Trophoblast cell (in vitro differentiated cells and primary cell): ENCODE measurements at regions not wholly inside any gene's neighbourhood (a gene's known extent, or its start where the extent isn't known, plus 50 kb on each side); places are given as distances from the start of the nearest gene placed in this dataset.

ENCODE experiments used
- DNase-seq, 2 donors: peaks; one replicate each; pipeline ENCODE4 v3.0.0-alpha.2; 2016
- H2AFZ ChIP-seq: 2 replicates; pipeline ENCODE4 v1.6.1; 2013; ENCODE audit warnings: low read length, moderate library complexity, mild to moderate bottlenecking; ENCODE audit not compliant: insufficient read depth, poor library complexity
- H2AK5ac ChIP-seq: 2 replicates; pipeline ENCODE4 v1.6.1; 2013; ENCODE audit warnings: mild to moderate bottlenecking, low read length
- H2BK120ac ChIP-seq: 2 replicates; pipeline ENCODE4 v1.6.1; 2013; ENCODE audit warnings: low read length, mild to moderate bottlenecking, moderate library complexity; ENCODE audit not compliant: insufficient read depth, poor library complexity
- H2BK12ac ChIP-seq: 2 replicates; pipeline ENCODE4 v1.6.1; 2013; ENCODE audit warnings: mild to moderate bottlenecking, low read length, moderate library complexity
- H2BK5ac ChIP-seq: 2 replicates; pipeline ENCODE4 v1.6.1; 2013; ENCODE audit warnings: low read length, low read depth, moderate library complexity, mild to moderate bottlenecking; ENCODE audit not compliant: poor library complexity
- H3K14ac ChIP-seq: 2 replicates; pipeline ENCODE4 v1.6.1; 2013; ENCODE audit warnings: mild to moderate bottlenecking, low read length
- H3K18ac ChIP-seq: 2 replicates; pipeline ENCODE4 v1.6.1; 2013; ENCODE audit warnings: mild to moderate bottlenecking, low read length
- H3K23ac ChIP-seq: 2 replicates; pipeline ENCODE4 v1.6.1; 2013; ENCODE audit warnings: low read length
- H3K27ac ChIP-seq: 2 replicates; pipeline ENCODE4 v1.5.1; 2013; ENCODE audit warnings: low read depth, mild to moderate bottlenecking, inconsistent platforms, low read length, moderate library complexity
- H3K27me3 ChIP-seq: 2 replicates; pipeline ENCODE4 v1.6.1; 2013; ENCODE audit warnings: inconsistent platforms, mild to moderate bottlenecking, low read length, moderate library complexity; ENCODE audit not compliant: insufficient read depth
- H3K36me3 ChIP-seq, 2 experiments: 1 replicate in 1 of 2; 2 replicates in 1 of 2; pipeline ENCODE4 v1.6.1; 2013; ENCODE audit warnings: low read length in 2 of 2, mild to moderate bottlenecking in 2 of 2, moderate library complexity in 1 of 2; ENCODE audit not compliant: insufficient read depth in 2 of 2, control insufficient read depth in 1 of 2
- H3K4ac ChIP-seq: 2 replicates; pipeline ENCODE4 v1.6.1; 2013; ENCODE audit warnings: low read depth, mild to moderate bottlenecking, low read length, moderate library complexity
- H3K4me1 ChIP-seq, 2 experiments: 1 replicate in 1 of 2; 2 replicates in 1 of 2; pipeline ENCODE4 v1.6.1; 2013; ENCODE audit warnings: low read length in 2 of 2, mild to moderate bottlenecking in 2 of 2, moderate library complexity in 1 of 2; ENCODE audit not compliant: insufficient read depth in 2 of 2, control insufficient read depth in 1 of 2
- H3K4me2 ChIP-seq: 2 replicates; pipeline ENCODE4 v1.6.1; 2013; ENCODE audit warnings: inconsistent platforms, mild to moderate bottlenecking, low read length, moderate library complexity
- H3K4me3 ChIP-seq: 2 replicates; pipeline ENCODE4 v1.5.1; 2013; ENCODE audit warnings: mild to moderate bottlenecking, low read depth, low read length, inconsistent platforms
- H3K79me1 ChIP-seq: one replicate; pipeline ENCODE4 v1.6.1; 2013; ENCODE audit warnings: low read length
- H3K79me2 ChIP-seq: 2 replicates; pipeline ENCODE4 v1.6.1; 2013; ENCODE audit warnings: low read length, mild to moderate bottlenecking; ENCODE audit not compliant: control insufficient read depth, insufficient read depth, poor library complexity
- H3K9ac ChIP-seq: 2 replicates; pipeline ENCODE4 v1.6.1; 2013; ENCODE audit warnings: mild to moderate bottlenecking, low read length
- H3K9me3 ChIP-seq: 2 replicates; pipeline ENCODE4 v1.6.1; 2013; ENCODE audit warnings: low read depth, mild to moderate bottlenecking, control low read depth, inconsistent platforms, low read length; ENCODE audit not compliant: insufficient read depth
- H4K12ac ChIP-seq: 2 replicates; pipeline ENCODE4 v1.6.1; 2013; ENCODE audit warnings: low read depth, mild to moderate bottlenecking, low read length, moderate library complexity
- H4K8ac ChIP-seq: 2 replicates; pipeline ENCODE4 v1.6.1; 2013; ENCODE audit warnings: low read depth, mild to moderate bottlenecking, low read length, moderate library complexity
- H4K91ac ChIP-seq: one replicate; pipeline ENCODE4 v1.6.1; 2013; ENCODE audit warnings: low read depth, mild to moderate bottlenecking, low read length, moderate library complexity
- WGBS: extraction: QIAGEN DNeasy Blood & Tissue Kit; methylation state at CpG from one replicate; pipeline ENCODE4 v1.1.7; 2013; ENCODE audit warnings: missing lambda C conversion rate; ENCODE audit not compliant: insufficient read length, insufficient coverage; ENCODE audit errors: extremely low coverage; 5-methylcytosine and 5-hydroxymethylcytosine counted together

DNA sequence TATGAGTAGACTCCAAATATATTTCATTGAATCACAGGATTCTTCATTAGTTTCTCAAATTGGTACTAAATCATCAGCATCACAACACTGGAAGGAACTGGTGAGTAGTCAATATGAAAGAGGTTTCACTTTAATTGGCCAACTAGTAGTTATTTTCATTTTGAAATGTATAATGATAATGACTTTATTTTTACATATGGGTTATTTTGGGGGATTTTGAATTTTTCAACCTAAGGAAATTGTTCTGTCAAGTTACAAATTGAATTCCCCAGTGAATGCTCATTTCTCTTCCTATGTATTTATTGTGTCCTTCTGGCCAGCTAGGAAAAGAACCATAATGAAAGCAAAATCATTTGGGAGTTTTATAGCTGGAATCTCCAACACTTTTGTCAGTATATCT is 174.2 kb upstream of the ATP2B1 start:
- H3K14ac ChIP-seq: no peak overlapping the region
- H2AK5ac ChIP-seq: no peak overlapping the region
- H2BK12ac ChIP-seq: no peak overlapping the region
- H2BK120ac ChIP-seq: no peak overlapping the region
- H3K4me1 ChIP-seq: no peaks in the 10 kb centered on the region
- H3K36me3 ChIP-seq: no peaks in the 10 kb centered on the region
- no peak for DNase-seq
- H3K9ac ChIP-seq: no peak overlapping the region
- no peaks in the 10 kb centered on the region for H3K9me3 ChIP-seq
- H4K8ac ChIP-seq: no peak overlapping the region
- H3K27ac ChIP-seq: no peak overlapping the region
- no peak overlapping the region for H4K12ac ChIP-seq
- no peak overlapping the region for H2AFZ ChIP-seq
- no peak overlapping the region for H3K4ac ChIP-seq
- no peaks in the 10 kb centered on the region for H3K27me3 ChIP-seq
- no peak overlapping the region for H3K18ac ChIP-seq
- no peak overlapping the region for H3K4me2 ChIP-seq
- no peaks in the 10 kb centered on the region for H3K79me2 ChIP-seq
- no peak overlapping the region for H3K23ac ChIP-seq
- H3K79me1 ChIP-seq: no peaks in the 10 kb centered on the region
- H3K4me3 ChIP-seq: no peak overlapping the region
- no peak overlapping the region for H4K91ac ChIP-seq
- no peak overlapping the region for H2BK5ac ChIP-seq

DNA sequence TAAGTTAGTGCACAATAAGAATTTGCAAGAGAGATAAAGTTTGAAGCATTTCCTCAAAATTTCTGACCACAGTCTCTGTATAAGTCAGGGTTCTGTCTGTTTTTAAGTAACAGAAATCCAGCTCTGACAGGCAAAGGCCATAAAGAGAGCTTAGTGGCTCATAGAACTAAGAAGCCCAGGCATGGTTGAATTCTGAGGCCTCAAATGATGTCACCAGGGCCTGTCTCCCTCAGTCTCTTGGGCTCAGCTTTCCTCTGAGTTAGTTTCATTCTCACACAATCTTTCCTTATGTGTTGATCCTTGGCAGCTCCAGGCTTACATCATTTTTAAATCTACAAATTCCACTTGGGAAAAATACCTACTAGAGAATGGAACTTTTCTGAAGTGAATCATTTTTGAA is 173.4 kb upstream of the ATP2B1 start:
- Histone ChIP-seq H2BK5ac (no peak overlapping the region), H3K14ac (no peak overlapping the region), H3K36me3 (no peaks in the 10 kb centered on the region), H3K23ac (no peak overlapping the region), H2AK5ac (no peak overlapping the region), H3K27me3 (no peaks in the 10 kb centered on the region), H3K79me2 (no peaks in the 10 kb centered on the region), H3K18ac (no peak overlapping the region), H3K9ac (no peak overlapping the region), H3K4me1 (no peaks in the 10 kb centered on the region), H4K12ac (no peak overlapping the region), H4K8ac (no peak overlapping the region), H2BK120ac (no peak overlapping the region), H2BK12ac (no peak overlapping the region), H3K4ac (no peak overlapping the region), H3K4me2 (no peak overlapping the region), H3K27ac (no peak overlapping the region), H3K79me1 (no peaks in the 10 kb centered on the region), H2AFZ (no peak overlapping the region), H3K9me3 (no peaks in the 10 kb centered on the region), H3K4me3 (no peak overlapping the region), H4K91ac (no peak overlapping the region)
- no peak for DNase-seq

DNA sequence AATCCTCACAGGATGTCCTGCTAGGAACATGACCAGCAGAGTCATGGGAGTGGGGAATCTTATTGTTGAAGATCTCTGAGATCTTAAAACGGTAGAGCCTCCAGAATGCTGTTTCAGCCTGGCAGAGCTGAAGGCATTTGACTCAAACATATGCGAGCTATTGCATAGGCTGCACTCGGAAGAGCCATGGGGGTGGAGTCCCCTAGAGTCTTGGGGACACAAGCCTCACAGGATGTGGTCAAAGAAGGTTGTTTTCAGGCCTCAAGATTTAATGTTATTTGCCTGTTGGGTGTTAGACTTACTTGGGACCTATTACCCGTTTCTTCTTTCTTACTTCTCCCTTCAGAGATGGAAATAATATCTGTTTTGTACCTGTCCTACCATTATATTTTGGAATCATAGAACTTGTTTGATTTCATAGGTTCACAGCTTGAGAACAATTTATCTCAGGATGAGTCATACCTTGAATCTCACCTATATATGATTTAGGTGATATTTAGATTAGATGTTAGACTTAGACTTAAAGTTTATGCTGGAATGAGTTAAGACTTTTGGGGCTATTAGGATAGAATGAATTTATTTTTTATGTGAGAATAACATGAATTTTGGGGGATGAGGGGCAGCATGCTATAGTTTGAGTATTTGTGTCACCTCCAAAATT is 172.2 kb upstream of the ATP2B1 start:
- H3K9ac ChIP-seq: no peak overlapping the region
- H2BK5ac ChIP-seq: peak overlapping the region; percentile 59
- DNase-seq: no peak
- H4K91ac ChIP-seq: no peak overlapping the region
- H3K4me3 ChIP-seq: no peak overlapping the region
- no peak overlapping the region for H3K4ac ChIP-seq
- H4K8ac ChIP-seq: no peak overlapping the region
- H2AFZ ChIP-seq: no peak overlapping the region
- H2AK5ac ChIP-seq: no peak overlapping the region
- H3K36me3 ChIP-seq: no peaks in the 10 kb centered on the region
- H3K18ac ChIP-seq: no peak overlapping the region
- no peak overlapping the region for H3K27ac ChIP-seq
- no peak overlapping the region for H3K23ac ChIP-seq
- no peaks in the 10 kb centered on the region for H3K9me3 ChIP-seq
- WGBS: no CpG with 5 or more reads among the region's 4 CpGs
- no peaks in the 10 kb centered on the region for H3K27me3 ChIP-seq
- H3K14ac ChIP-seq: no peak overlapping the region
- no peak overlapping the region for H2BK120ac ChIP-seq
- no peak overlapping the region for H2BK12ac ChIP-seq
- H3K79me1 ChIP-seq: no peaks in the 10 kb centered on the region
- H3K79me2 ChIP-seq: no peaks in the 10 kb centered on the region
- H3K4me2 ChIP-seq: no peak overlapping the region
- H4K12ac ChIP-seq: no peak overlapping the region
- H3K4me1 ChIP-seq: no peaks in the 10 kb centered on the region

DNA sequence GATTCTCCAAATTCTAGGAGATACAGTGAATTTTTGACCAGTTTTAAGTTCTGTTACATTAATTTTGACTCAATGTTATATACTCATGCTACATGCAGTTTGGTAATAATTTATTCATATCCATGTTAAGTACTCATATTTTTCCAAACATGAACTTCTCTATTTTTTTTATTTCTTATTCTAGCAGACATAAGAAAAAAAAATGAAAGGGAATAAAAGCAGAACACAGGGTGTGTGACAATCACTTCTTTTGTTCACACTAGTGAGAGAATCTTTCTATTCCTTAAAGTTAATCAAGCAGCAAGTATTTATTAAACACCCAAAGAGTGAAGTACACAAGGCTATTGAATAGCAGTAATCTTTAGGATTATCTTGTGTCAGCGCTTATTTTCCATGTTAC is 171.1 kb upstream of the ATP2B1 start:
- WGBS: no CpG with 5 or more reads among the region's 1 CpG
- no peak overlapping the region for H2BK5ac ChIP-seq

More for the DNA sequence above, 171.1 kb upstream of the ATP2B1 start:
- Histone ChIP-seq H3K18ac (no peak overlapping the region), H3K23ac (no peak overlapping the region), H3K9me3 (no peaks in the 10 kb centered on the region), H3K4ac (no peak overlapping the region), H3K9ac (no peak overlapping the region), H3K4me3 (no peak overlapping the region), H4K91ac (no peak overlapping the region), H3K4me2 (no peak overlapping the region), H3K14ac (no peak overlapping the region), H2AK5ac (no peak overlapping the region), H3K27me3 (no peaks in the 10 kb centered on the region), H4K12ac (no peak overlapping the region), H2BK120ac (no peak overlapping the region), H3K79me1 (no peaks in the 10 kb centered on the region), H3K4me1 (no peaks in the 10 kb centered on the region), H2AFZ (no peak overlapping the region), H3K27ac (no peak overlapping the region), H2BK12ac (no peak overlapping the region), H4K8ac (no peak overlapping the region), H3K36me3 (no peaks in the 10 kb centered on the region), H3K79me2 (no peaks in the 10 kb centered on the region)
- no peak for DNase-seq
